ENCODE measurements at regions not wholly inside any gene's neighbourhood (a gene's known extent, or its start where the extent isn't known, plus 50 kb on each side); places are given as distances from the start of the nearest gene placed in this dataset.

DNA sequence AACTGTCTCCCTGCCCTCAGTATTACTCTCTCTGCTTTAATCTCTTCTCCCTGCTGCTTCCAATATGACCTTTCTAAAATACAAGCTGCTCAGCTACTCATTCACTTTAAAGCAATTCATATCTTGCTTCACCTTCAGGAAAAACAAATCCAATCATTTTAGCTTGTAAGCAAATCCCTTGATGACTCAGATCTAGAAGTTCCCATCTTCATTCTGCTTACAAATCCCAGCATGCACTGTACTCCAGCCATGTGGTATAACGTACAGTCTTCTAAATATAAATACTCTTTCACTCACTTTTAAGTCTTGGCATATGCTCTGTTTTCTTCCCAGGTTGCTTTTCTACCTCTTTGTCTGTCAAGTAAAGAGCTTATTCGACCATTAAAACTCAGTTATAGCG lies 1009.1 kb upstream of the SEMA6D start:
- TF ChIP-seq, protein P1, sequence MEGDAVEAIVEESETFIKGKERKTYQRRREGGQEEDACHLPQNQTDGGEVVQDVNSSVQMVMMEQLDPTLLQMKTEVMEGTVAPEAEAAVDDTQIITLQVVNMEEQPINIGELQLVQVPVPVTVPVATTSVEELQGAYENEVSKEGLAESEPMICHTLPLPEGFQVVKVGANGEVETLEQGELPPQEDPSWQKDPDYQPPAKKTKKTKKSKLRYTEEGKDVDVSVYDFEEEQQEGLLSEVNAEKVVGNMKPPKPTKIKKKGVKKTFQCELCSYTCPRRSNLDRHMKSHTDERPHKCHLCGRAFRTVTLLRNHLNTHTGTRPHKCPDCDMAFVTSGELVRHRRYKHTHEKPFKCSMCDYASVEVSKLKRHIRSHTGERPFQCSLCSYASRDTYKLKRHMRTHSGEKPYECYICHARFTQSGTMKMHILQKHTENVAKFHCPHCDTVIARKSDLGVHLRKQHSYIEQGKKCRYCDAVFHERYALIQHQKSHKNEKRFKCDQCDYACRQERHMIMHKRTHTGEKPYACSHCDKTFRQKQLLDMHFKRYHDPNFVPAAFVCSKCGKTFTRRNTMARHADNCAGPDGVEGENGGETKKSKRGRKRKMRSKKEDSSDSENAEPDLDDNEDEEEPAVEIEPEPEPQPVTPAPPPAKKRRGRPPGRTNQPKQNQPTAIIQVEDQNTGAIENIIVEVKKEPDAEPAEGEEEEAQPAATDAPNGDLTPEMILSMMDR (conservative IDR thresholded peaks at IDR 0.05; ENCODE audit: low read length), result no peak
- TF ChIP-seq EZH2phosphoT487 (IDR thresholded peaks at IDR 0.05; ENCODE audit: borderline replicate concordance, low read depth, low read length), result no peak

Data from OCI-LY7 (cell line).